ENCODE measurements at regions not wholly inside any gene's neighbourhood (a gene's known extent, or its start where the extent isn't known, plus 50 kb on each side); places are given as distances from the start of the nearest gene placed in this dataset.

DNA sequence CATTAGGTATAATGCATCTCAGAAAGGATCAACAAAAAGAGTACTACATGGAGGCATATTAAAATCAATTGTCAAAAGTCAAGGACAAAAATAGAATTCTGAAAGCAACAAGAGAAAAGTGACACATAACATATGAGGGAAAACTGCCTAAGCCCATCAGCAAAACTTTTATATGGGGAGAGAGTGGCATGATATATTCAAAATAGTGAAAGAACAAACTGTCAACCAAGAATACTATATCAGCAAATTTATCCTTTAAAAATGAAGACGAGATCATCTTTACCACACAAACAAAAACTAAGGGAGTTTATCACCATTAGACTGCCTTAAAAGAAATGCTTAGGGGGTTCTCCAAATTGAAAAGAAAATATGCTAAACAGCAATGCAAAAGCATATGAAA lies 86.4 kb upstream of the CHRDL1 start:
- H3K27ac ChIP-seq (ENCODE audit: control insufficient read depth, insufficient read depth, low read length) = no peak overlapping the region
- H3K9me1 ChIP-seq (ENCODE audit: control insufficient read depth, extremely low read depth, insufficient read depth, low read length) = no peaks in the 10 kb centered on the region
- no peaks in the 10 kb centered on the region for H3K4me1 ChIP-seq (ENCODE audit: control insufficient read depth, extremely low read depth, insufficient read depth, low read length)
- dilution Hi-C loops (cut with MboI; ENCODE audit: extremely low pct_ligation_motif_present, low sequenced_read_pairs) = no loop called here
- H4K20me1 ChIP-seq (ENCODE audit: control insufficient read depth, extremely low read depth, insufficient read depth, low read length) = no peaks in the 10 kb centered on the region
- FAIRE-seq (no peak), DNase-seq (ENCODE audit: low read depth, low spot score) (no peak)
- no peaks in the 10 kb centered on the region for H3K79me2 ChIP-seq (ENCODE audit: control insufficient read depth, insufficient read depth, low read length)
- H3K4me3 ChIP-seq (ENCODE audit: control insufficient read depth in 2 of 3, extremely low read depth in 1 of 3, insufficient read depth in 2 of 3, low read depth in 1 of 3, low read length in 3 of 3) = no peak overlapping the region
- H3K9ac ChIP-seq (ENCODE audit: control insufficient read depth, extremely low read depth, insufficient read depth, low read length) = no peak overlapping the region
- no peak for TF ChIP-seq EZH2 (IDR thresholded peaks at IDR 0.05; ENCODE audit: low read length)
- TF ChIP-seq, protein P1, sequence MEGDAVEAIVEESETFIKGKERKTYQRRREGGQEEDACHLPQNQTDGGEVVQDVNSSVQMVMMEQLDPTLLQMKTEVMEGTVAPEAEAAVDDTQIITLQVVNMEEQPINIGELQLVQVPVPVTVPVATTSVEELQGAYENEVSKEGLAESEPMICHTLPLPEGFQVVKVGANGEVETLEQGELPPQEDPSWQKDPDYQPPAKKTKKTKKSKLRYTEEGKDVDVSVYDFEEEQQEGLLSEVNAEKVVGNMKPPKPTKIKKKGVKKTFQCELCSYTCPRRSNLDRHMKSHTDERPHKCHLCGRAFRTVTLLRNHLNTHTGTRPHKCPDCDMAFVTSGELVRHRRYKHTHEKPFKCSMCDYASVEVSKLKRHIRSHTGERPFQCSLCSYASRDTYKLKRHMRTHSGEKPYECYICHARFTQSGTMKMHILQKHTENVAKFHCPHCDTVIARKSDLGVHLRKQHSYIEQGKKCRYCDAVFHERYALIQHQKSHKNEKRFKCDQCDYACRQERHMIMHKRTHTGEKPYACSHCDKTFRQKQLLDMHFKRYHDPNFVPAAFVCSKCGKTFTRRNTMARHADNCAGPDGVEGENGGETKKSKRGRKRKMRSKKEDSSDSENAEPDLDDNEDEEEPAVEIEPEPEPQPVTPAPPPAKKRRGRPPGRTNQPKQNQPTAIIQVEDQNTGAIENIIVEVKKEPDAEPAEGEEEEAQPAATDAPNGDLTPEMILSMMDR (optimal IDR thresholded peaks at IDR 0.05 in 1 of 3, IDR thresholded peaks at IDR 0.05 in 1 of 3, conservative IDR thresholded peaks at IDR 0.05 in 1 of 3; ENCODE audit: extremely low read depth in 1 of 3, insufficient read depth in 2 of 3, low read length in 3 of 3) = no peak
- peaks cover 2% of the 10 kb centered on the region for H3K27me3 ChIP-seq (ENCODE audit: control insufficient read depth, extremely low read depth, insufficient read depth, low read length)
- no peaks in the 10 kb centered on the region for H3K36me3 ChIP-seq (ENCODE audit: control insufficient read depth in 2 of 2, extremely low read depth in 1 of 2, insufficient read depth in 2 of 2, low read length in 2 of 2)
- H3K9me3 ChIP-seq (ENCODE audit: control insufficient read depth, low read depth, low read length) = peaks cover 4% of the 10 kb centered on the region
- H3K4me2 ChIP-seq (ENCODE audit: control insufficient read depth, extremely low read depth, insufficient read depth, low read depth, low read length) = no peak overlapping the region
- no peak overlapping the region for H2AFZ ChIP-seq (ENCODE audit: control insufficient read depth, low read length)

DNA sequence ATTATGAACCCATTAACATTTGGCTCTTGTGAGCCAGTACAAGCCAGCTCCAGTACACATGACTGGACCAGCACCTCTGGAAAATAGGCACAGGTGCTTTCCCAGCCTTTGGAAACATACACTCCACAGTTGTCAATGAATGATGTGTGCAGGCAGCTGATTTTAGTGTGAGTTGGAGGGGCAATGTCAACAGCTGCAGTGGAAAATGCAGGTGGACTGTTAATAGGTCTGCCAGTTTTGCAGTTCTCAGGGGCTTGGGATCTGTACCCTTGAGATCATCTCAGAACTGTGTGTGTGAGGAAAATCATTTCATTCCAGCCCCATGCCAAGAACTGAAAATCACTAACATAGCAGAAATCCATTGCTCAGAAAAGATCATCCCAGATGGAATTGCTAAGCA lies 81.7 kb upstream of the CHRDL1 start:
- no peak overlapping the region for H2AFZ ChIP-seq (ENCODE audit: control insufficient read depth, low read length)
- peaks cover 2% of the 10 kb centered on the region for H3K27me3 ChIP-seq (ENCODE audit: control insufficient read depth, extremely low read depth, insufficient read depth, low read length)
- dilution Hi-C loops (cut with MboI; ENCODE audit: extremely low pct_ligation_motif_present, low sequenced_read_pairs) = no loop called here
- H3K9ac ChIP-seq (ENCODE audit: control insufficient read depth, extremely low read depth, insufficient read depth, low read length) = no peak overlapping the region
- H3K36me3 ChIP-seq (ENCODE audit: control insufficient read depth in 2 of 2, extremely low read depth in 1 of 2, insufficient read depth in 2 of 2, low read length in 2 of 2) = no peaks in the 10 kb centered on the region
- TF ChIP-seq, protein P1 (optimal IDR thresholded peaks at IDR 0.05 in 1 of 3, IDR thresholded peaks at IDR 0.05 in 1 of 3, conservative IDR thresholded peaks at IDR 0.05 in 1 of 3; ENCODE audit: extremely low read depth in 1 of 3, insufficient read depth in 2 of 3, low read length in 3 of 3) = no peak
- TF ChIP-seq EZH2 (IDR thresholded peaks at IDR 0.05; ENCODE audit: low read length) = no peak
- no peak overlapping the region for H3K4me3 ChIP-seq (ENCODE audit: control insufficient read depth in 2 of 3, extremely low read depth in 1 of 3, insufficient read depth in 2 of 3, low read depth in 1 of 3, low read length in 3 of 3)
- DNase-seq (ENCODE audit: low read depth, low spot score) (no peak), FAIRE-seq (no peak)
- no peaks in the 10 kb centered on the region for H3K9me1 ChIP-seq (ENCODE audit: control insufficient read depth, extremely low read depth, insufficient read depth, low read length)
- peaks cover 4% of the 10 kb centered on the region for H3K9me3 ChIP-seq (ENCODE audit: control insufficient read depth, low read depth, low read length)
- H3K27ac ChIP-seq (ENCODE audit: control insufficient read depth, insufficient read depth, low read length) = no peak overlapping the region
- no peaks in the 10 kb centered on the region for H3K4me1 ChIP-seq (ENCODE audit: control insufficient read depth, extremely low read depth, insufficient read depth, low read length)
- no peaks in the 10 kb centered on the region for H3K79me2 ChIP-seq (ENCODE audit: control insufficient read depth, insufficient read depth, low read length)
- no peaks in the 10 kb centered on the region for H4K20me1 ChIP-seq (ENCODE audit: control insufficient read depth, extremely low read depth, insufficient read depth, low read length)
- H3K4me2 ChIP-seq (ENCODE audit: control insufficient read depth, extremely low read depth, insufficient read depth, low read depth, low read length) = no peak overlapping the region

Measured in keratinocyte (primary cell).